Activated T-cell treated with anti-CD3 and anti-CD28 coated beads for 1 hour (primary cell): ENCODE measurements at regions not wholly inside any gene's neighbourhood (a gene's known extent, or its start where the extent isn't known, plus 50 kb on each side); places are given as distances from the start of the nearest gene placed in this dataset.

ENCODE experiments used
- DNase-seq: peaks from one replicate; pipeline ENCODE4 v3.0.0-alpha.2; 2020; ENCODE audit warnings: low read depth

GRCh38 chr1:34409689-34410229 is 233.1 kb downstream of the C1orf94 start:
- no peak for DNase-seq

DNA sequence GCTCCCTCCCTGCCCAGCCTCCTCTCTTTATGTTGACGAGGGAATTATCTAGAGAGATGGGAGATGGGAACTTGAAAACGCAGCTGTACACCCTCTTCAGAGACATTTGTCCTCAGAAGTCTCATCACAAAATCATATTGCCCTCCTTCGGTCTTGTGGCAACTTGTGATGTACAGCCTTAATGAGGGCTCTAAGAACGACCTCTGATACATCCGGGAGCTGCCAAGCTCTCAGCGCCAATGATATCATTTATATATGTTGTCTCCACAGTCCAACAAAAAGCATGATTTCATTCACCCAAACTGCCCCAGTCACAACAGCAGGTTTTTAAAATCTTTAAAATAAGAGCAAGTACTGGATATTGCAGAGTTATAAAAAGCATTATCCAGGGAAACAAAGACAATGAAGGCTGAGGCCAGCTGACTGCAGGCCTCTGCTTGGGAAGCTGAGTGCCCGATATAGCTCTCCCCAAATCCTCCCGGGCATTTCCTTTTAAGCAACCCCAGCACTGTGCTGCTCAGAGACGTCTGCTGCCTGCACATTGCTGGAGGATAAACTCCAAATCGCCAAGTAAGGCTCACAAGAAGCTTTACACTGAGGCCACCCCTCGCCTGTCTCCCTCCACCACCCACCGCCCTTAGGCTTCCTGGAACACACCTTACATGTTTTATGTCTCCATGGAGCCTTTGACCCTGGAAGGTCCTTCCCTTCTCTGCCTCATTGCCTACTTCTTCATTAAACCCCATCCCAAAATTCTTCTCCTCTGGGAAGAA is 236.1 kb downstream of the C1orf94 start:
- DNase-seq = no peak

DNA sequence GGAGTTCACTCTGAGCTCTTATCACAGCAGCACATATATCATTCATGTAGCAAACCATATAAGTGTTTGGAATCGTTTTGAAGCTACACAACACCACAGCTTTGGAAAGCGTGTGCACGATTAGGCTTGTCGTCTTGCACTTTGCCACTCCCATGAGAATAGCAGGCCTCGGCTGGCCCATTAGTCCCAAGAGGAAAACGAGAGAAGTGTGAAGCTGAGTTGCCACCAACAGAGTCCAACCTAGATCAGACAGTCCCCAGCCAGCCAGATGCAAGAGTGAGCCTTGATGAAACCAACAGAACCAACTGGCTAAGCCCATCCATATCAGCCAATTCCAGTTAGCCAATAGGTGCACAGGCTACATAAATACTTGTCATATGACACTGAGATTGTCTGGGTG is 238.4 kb downstream of the C1orf94 start:
- DNase-seq = no peak

DNA sequence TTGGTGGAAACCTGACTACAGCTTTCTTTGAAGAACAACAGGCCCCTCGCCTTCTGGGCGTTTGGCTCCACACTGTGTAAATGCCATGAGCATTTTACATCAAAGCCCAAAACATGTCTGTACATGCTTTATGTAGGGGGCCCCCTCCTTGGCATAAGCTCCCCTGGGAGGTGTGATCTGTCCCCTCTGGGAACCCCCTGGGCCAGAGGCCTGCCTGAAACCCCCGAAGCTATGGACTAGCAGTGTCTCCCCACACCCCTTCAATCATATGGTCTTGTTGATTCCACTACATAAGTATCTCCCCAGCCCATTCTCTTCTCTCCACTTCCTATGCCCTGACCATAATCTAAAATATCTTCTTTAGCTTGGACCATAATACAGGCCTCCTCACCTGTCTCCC is 241.5 kb downstream of the C1orf94 start:
- no peak for DNase-seq

GRCh38 chr1:34419663-34420136 is 243.0 kb downstream of the C1orf94 start:
- no peak for DNase-seq

DNA sequence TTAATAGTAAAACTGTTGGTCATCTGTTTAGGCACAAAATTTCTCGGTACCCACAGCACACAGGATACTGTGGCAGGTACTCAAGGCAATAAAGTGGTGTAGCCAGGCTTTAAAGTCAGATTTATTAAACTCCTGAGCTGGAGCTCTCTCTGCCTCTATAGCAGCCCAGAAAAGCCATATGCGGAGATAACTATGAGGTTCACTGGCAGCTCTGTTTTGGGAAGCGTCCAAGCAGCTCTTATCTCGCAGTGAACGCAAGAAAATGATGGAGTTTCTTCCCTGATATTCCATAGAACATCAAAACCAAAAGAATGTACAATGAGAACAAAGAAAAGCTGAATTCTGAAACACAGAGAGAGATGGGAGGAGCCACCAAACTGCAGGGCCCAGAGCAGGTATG is 248.3 kb downstream of the C1orf94 start:
- DNase-seq = no peak

DNA sequence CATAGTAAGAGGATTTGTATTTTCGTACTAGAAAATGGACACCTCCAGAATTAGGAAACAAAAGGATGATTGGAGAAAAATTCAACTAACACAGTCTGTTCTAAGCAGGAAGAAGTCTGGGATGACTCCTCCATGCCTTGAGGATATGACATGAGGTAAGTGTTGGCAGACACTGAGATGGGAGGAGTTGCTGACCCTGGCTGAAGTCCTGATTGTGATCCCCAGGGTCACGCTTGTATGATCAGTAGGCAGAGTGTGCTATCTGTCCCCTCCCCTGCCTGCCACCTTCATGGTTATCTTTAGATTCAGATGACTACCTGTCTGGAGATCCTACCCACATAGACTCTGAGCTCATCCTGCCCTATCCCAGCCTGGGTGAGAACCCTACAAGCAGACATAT is 249.1 kb downstream of the C1orf94 start:
- DNase-seq = no peak

DNA sequence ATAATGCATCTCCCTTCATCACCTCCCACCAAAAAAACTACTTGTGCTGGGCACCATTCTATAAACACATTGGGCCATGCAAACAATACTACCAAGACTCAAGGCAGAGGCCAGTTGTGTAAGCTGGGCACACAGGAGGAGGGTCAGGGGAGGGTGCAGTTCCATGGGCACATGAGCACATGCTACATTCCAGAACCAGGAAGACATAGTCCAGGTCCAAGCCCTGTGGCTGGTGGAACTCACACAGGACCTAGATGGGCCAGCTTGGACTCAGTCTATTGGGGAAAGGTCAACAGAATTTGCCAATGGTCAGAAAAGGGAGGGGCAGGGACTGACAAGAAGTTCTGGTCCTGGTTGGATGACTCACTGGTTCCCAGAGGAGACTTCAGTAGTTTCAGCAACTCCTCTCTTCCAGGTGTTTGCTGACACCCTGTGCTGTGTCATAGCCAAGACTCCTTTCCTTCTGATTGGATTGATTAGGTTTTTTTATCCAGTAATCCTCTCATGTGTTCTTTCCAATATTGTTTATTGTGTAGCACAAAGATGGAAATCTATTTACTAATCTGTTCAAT is 249.7 kb downstream of the C1orf94 start:
- no peak for DNase-seq

DNA sequence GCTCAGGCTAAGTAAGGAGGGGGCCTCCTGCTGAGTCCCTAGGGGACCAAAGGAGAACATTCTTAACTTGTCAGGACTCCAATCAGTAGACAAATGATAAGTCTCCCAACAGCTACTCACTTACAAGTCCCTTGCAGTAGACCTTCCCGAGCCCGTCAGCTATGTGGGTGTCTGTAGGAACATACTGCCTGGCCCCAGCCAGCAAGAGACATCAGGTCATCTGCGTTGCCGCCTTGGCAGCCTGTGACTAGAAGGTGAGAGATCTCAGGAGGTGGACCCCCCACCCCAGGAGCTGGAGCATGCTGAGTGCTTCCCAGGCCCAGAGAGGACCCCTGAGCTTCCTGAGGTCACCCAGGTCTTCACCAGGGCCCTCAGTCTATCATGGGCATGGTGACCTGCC is 250.5 kb downstream of the C1orf94 start:
- DNase-seq = no peak

DNA sequence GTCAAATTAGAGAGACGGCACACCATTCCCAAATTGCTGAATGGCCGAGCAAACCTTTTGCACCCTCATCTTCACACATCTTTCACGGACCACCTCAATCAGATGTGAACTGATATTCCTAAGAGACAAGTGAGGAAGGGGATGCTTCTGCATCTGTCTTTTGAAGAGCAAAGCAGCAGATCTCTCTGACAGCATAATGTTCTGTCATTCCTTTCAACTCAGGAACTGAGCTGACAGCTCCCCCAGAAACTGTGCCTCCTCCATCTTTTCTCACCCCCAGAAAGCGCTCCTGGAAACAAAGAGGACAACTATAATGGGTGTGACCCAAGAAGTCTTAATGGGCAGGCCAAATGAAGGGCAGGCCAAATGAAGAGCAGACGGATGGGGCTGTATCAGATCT is 256.4 kb downstream of the C1orf94 start:
- no peak for DNase-seq

DNA sequence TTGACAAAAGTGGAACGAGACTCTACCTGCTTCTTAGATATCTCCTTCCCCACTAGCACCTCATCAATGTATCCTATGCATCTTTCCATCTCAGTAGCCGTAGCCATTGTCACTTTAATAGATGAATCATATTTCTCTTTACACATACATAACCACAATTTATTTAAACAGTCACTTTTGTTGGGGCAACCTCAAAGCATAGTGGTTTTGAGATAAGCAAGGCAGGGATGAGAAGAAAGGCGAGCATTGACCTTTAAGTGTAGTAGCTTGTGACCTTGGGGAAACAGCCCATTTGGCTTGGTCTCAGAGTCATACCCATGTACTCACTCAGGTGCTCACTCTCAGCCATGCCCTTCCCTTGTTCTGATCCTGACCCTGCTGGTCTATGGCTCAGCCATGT is 260.1 kb downstream of the C1orf94 start:
- no peak for DNase-seq

GRCh38 chr1:34441259-34442069 is 264.8 kb downstream of the C1orf94 start:
- DNase-seq = no peak

DNA sequence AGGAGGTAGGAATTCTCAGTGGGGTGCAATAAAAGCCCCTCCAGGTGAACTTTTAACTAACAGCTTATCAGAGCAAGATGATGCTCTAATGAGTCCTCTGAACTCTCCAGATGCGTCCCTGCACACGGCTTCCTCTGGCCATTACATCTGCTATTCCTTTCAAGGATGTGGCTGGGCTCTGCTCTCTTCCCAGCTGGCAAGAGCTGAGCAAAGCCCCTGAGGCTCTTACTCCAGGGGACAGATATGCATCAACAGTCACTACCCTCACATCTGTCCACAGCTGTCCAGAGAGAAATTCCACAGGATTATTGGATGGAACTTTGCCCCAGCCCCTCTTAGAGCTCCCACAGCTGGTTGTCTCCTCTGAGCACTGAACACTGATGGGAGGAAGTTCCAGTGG is 267.8 kb downstream of the C1orf94 start:
- DNase-seq = no peak

- no peak for DNase-seq
These were observed 273.6 kb downstream of the C1orf94 start for GRCh38 chr1:34450325-34450724.

DNA sequence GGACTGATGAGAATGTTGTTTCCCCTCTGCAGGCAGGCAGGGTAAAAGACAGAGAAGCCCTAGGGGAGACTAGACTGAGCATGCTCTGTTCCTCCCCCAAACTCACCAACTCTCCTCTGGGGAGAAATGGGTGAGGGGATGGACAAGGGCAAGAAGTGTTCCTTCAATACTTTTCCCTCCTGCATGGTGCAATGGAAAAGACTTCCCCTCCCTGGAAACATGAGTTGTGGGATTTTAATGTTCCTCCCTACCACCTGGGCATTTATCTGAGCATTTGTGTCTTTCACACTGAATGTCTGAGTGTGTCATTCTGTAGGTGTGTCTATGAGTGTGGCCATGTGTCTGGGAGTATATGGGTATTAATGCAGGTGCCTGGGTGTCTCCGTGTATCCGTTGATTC is 275.7 kb downstream of the C1orf94 start:
- DNase-seq = no peak

DNA sequence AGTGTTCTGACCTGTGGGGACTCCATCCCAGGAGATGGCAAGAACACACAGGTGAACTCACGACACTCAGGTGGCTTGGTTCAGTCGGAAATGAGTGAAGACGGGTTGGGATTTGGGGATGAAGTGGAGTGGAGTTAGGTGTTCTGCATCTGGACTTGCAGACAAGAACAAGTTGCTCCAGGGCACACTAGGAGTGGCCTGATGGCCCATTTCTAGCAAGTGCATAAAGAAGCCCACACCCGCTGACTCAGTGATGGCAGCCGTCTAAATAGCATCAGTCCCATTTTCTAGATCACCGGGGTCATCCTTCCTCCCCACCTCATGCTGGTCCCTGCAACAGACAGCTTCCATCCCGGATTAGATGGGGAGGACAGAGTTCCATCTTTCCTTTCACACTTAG is 278.4 kb downstream of the C1orf94 start:
- DNase-seq = no peak

GRCh38 chr1:34460193-34460592 is 283.5 kb downstream of the C1orf94 start:
- DNase-seq = peak; percentile 6

- no peak for DNase-seq
These were observed 284.4 kb upstream of the GJB5 start for GRCh38 chr1:34470401-34470800.

DNA sequence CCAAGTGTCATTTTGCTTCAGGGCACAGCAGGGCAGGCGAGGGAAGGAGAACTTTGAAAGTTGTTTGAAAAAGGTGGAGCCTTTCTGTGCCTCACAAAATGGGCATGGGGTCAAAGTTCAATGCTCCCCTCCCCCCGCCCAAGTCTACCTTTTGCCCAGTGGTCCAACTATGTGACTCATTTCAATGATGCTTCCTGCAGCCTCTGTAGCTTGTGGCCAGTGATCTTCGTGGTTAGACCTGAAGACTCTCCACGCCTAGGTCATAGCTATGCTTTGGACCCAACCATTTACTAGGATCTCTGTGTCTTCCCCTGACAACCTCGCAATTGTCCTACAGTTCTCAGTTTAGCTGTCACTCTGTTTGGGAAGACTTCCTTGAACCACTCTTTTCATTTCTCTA is 280.3 kb upstream of the GJB5 start:
- DNase-seq = no peak

DNA sequence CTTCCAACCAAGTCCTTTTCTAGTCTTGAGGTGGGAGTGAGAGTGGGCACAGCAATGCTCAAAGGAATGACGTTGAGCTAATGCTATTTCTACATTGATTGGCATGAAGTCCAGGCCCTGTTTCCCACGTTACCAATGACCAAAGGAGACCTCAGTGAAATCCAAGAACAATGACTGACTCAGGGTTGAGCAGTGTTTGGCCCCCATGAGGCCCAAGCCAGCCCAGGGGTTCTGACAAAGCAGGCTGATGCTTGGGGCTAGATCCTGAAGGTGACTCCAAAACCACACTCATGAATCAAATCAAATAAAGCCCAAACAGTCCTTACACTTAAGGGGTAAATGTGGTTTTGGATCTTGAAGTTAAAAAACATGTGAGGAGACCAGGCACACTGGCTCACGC is 278.5 kb upstream of the GJB5 start:
- DNase-seq = no peak

DNA sequence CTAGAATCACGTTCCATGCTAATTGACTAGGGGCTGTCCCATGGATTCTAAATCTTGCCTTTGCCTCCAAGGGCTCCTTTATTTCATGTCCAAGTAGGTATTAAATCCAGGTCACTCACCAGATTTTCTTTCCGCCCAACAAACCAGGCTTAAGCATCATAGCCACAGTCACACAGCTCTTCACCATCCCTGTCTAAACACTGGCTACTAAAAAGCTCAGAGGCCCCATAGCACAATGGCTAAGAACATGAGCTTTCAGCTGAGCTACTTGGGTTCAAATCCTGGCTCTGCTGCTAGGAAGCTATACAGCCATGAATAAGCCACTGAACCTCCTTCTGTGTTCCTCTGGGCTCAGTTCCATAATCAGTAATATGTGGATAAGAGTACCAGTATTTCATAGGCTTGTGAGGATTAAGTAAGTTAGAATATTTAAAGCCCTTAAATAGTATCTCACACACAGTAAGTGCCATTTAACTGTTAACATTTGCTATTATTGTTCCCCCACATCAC is 277.2 kb upstream of the GJB5 start:
- no peak for DNase-seq

DNA sequence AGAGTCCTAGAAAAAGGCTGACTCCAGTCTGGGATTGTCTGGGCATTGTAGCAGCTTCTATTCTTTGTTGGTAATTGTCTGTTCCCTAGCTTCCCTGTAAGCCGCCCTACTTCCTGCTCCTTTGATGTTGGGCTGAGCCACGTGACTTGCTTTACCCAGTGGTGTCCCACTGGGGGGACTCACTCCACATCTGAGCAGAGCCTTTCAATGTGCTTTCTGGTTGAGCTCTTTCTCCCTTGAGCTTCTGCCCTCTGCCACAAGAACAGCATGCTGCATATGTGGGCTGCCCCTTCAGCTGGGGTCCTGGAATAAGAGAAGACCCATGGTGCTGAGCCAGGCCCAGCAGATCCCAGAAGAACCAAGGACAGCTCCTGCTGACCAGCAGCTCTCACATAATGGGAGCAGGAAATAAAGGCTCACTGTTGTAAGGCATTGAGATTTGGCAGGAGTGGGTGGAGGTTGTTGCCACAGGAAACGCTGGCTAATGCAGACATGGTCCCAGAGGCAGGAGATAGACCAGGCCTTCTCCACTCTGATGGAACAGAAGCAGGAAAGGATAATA is 276.3 kb upstream of the GJB5 start:
- no peak for DNase-seq
